ENCODE measurements at regions not wholly inside any gene's neighbourhood (a gene's known extent, or its start where the extent isn't known, plus 50 kb on each side); places are given as distances from the start of the nearest gene placed in this dataset.

GRCh38 chrY:7815285-7815684 is 903.7 kb upstream of the AMELY start:
- no peak overlapping the region for H3K27ac ChIP-seq
- H3K4me1 ChIP-seq, result no peaks in the 10 kb centered on the region
- no CpG with 5 or more reads among the region's 1 CpG for WGBS, 2 donors (ENCODE audit: low coverage in 1 of 2)
- TF ChIP-seq POLR2A (IDR thresholded peaks at IDR 0.05), result no peak
- TF ChIP-seq POLR2AphosphoS5 (IDR thresholded peaks at IDR 0.05), result no peak
- no peak for TF ChIP-seq EP300 (IDR thresholded peaks at IDR 0.05; ENCODE audit: low read depth)
- no peak for TF ChIP-seq CTCF (IDR thresholded peaks at IDR 0.05)
- no peaks in the 10 kb centered on the region for H3K9me3 ChIP-seq
- no peaks in the 10 kb centered on the region for H3K36me3 ChIP-seq
- H3K4me3 ChIP-seq, result no peak overlapping the region
- intact Hi-C loops (cut with DNase I; ENCODE audit: low total_unique reads), result no loop called here
- no peaks in the 10 kb centered on the region for H3K27me3 ChIP-seq
- DNase-seq, result no peak
- in situ Hi-C loops (cut with MboI; ENCODE audit: low pct_ligation_motif_present in 1 of 4, low pct_unique_long_range_greater_than_20kb in 1 of 4, low sequenced_read_pairs in 3 of 4), result loop anchor here in 2 of 4 donors (25.0 kb wide), 2 partner anchors 453 to 478 kb away; no protein-coding TSS in a partner anchor

- Histone ChIP-seq H3K27me3 (no peaks in the 10 kb centered on the region), H3K9me3 (no peaks in the 10 kb centered on the region), H3K36me3 (no peaks in the 10 kb centered on the region), H3K4me1 (no peaks in the 10 kb centered on the region), H3K27ac (no peak overlapping the region), H3K4me3 (no peak overlapping the region)
- no peak for TF ChIP-seq POLR2A (IDR thresholded peaks at IDR 0.05)
- intact Hi-C loops (cut with DNase I; ENCODE audit: low total_unique reads) (no loop called here), in situ Hi-C loops (cut with MboI; ENCODE audit: low pct_ligation_motif_present in 1 of 4, low pct_unique_long_range_greater_than_20kb in 1 of 4, low sequenced_read_pairs in 3 of 4) (loop anchor here in 2 of 4 donors (25.0 kb wide), 2 partner anchors 452 to 477 kb away; no protein-coding TSS in a partner anchor)
- DNase-seq, result no peak
Observed at GRCh38 chrY:7814361-7814760, 902.8 kb upstream of the AMELY start.

GRCh38 chrY:7810359-7810758 is 898.8 kb upstream of the AMELY start:
- in situ Hi-C loops (cut with MboI; ENCODE audit: low pct_ligation_motif_present in 1 of 4, low pct_unique_long_range_greater_than_20kb in 1 of 4, low sequenced_read_pairs in 3 of 4), result loop anchor here in 2 of 4 donors (25.0 kb wide), 2 partner anchors 448 to 473 kb away; no protein-coding TSS in a partner anchor
- Histone ChIP-seq H3K36me3 (no peaks in the 10 kb centered on the region), H3K27ac (no peak overlapping the region), H3K9me3 (no peaks in the 10 kb centered on the region), H3K4me3 (no peak overlapping the region), H3K27me3 (no peaks in the 10 kb centered on the region), H3K4me1 (no peaks in the 10 kb centered on the region)
- TF ChIP-seq POLR2A (IDR thresholded peaks at IDR 0.05) (no peak), CTCF (IDR thresholded peaks at IDR 0.05) (no peak), EP300 (IDR thresholded peaks at IDR 0.05; ENCODE audit: low read depth) (no peak)
- WGBS, 2 donors (ENCODE audit: low coverage in 1 of 2), result 17% methylated on average over 1 of the region's 1 CpG; no CpG with 5 or more reads in 1 of the 2 donors
- no peak for DNase-seq
- intact Hi-C loops (cut with DNase I; ENCODE audit: low total_unique reads), result no loop called here

DNA sequence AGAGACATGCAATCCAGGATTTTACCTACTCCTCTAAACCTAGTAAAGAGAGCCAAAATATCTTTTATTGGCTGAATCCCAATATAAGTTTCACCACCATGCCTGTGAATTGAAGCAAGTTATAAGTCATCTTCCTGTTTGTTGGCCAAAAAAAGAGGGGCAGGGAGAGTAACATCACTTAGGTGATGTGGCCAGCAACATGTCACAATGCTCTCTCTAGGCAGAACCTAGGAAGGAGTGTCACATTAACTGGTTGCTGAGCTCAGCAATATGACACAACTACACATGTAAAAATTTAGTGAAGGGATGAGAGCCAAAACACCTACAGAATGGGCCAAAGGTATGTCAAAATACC is 895.9 kb upstream of the AMELY start:
- TF ChIP-seq CTCF (IDR thresholded peaks at IDR 0.05) (no peak), EP300 (IDR thresholded peaks at IDR 0.05; ENCODE audit: low read depth) (no peak), POLR2AphosphoS5 (IDR thresholded peaks at IDR 0.05) (no peak), POLR2A (IDR thresholded peaks at IDR 0.05) (no peak)
- in situ Hi-C loops (cut with MboI; ENCODE audit: low pct_ligation_motif_present in 1 of 4, low pct_unique_long_range_greater_than_20kb in 1 of 4, low sequenced_read_pairs in 3 of 4) (loop anchor here in 2 of 4 donors (25.0 kb wide), 2 partner anchors 445 to 470 kb away; no protein-coding TSS in a partner anchor), intact Hi-C loops (cut with DNase I; ENCODE audit: low total_unique reads) (no loop called here)
- Histone ChIP-seq H3K36me3 (no peaks in the 10 kb centered on the region), H3K4me3 (no peak overlapping the region), H3K9me3 (no peaks in the 10 kb centered on the region), H3K27ac (no peak overlapping the region), H3K4me1 (no peaks in the 10 kb centered on the region), H3K27me3 (no peaks in the 10 kb centered on the region)
- no peak for DNase-seq

Measured in transverse colon (tissue), 4 donors.